HepG2 (cell line): ENCODE measurements at regions not wholly inside any gene's neighbourhood (a gene's known extent, or its start where the extent isn't known, plus 50 kb on each side); places are given as distances from the start of the nearest gene placed in this dataset.

ENCODE experiments used
- ATAC-seq: fragments of 200-7000 bp; cut with Tn5 transposase; 3 replicates; pipeline ENCODE4 v1.9.1; 2020; ENCODE audit warnings: mild to moderate bottlenecking, moderate library complexity
- BruUV-seq: library from RNA; stranded (reverse); fragments of 400-500 nt; replicated peaks from 2 replicates; lab custom pipeline; 2021; lab: Mats Ljungman, UMichigan
- CTCF ChIA-PET: fragments of 300-600 bp; formaldehyde crosslinking; extraction: SDS; loops from one replicate; lab custom pipeline; 2021; ENCODE audit warnings: low total read pairs, inconsistent platforms, low intra/inter-chr PET ratio; lab: Yijun Ruan, JAX
- POLR2A ChIA-PET: fragments of 350-600 bp; sonication (Branson Sonifier 250); formaldehyde crosslinking; loops from one replicate; lab custom pipeline; 2020; ENCODE audit warnings: antibody characterized with exemption, inconsistent platforms; lab: Yijun Ruan, JAX
- DNase-seq: peaks from one replicate; pipeline ENCODE4 v3.0.0-alpha.2; 2015; ENCODE audit warnings: low spot score
- FAIRE-seq: peaks from 3 replicates; lab custom pipeline; 2011; peaks lifted over from hg19 to GRCh38; lab: Jason Lieb, UNC
- H2AFZ ChIP-seq: one replicate; pipeline ENCODE4 v1.6.1; 2011; ENCODE audit warnings: low read length, inconsistent platforms
- H3K27ac ChIP-seq: fragments of 300-600 bp; 3 replicates; pipeline ENCODE4 v1.8.0; 2011; ENCODE audit warnings: mixed run types, mild to moderate bottlenecking, mixed read lengths, low read length, inconsistent platforms; ENCODE audit not compliant: insufficient read depth; ENCODE audit errors: extremely low read length
- H3K27me3 ChIP-seq, 2 experiments: fragments of 200-600 bp in 1 of 2; 2 replicates in 1 of 2; 3 replicates in 1 of 2; pipeline versions ENCODE4 v1.6.0 to v1.8.0; 2011; ENCODE audit warnings: low read length in 2 of 2, mild to moderate bottlenecking in 2 of 2, moderate library complexity in 2 of 2, inconsistent platforms in 1 of 2; ENCODE audit not compliant: insufficient read depth in 2 of 2, control insufficient read depth in 1 of 2
- H3K36me3 ChIP-seq, 2 experiments: fragments of 200-600 bp in 1 of 2; replicated peaks in 1 of 2; 2 replicates in 1 of 2; 3 replicates in 1 of 2; pipeline versions ENCODE4 v1.5.1 to v1.8.0; 2011; ENCODE audit warnings: low read length in 2 of 2, inconsistent platforms in 1 of 2; ENCODE audit not compliant: insufficient read depth in 2 of 2, control insufficient read depth in 1 of 2
- H3K4me1 ChIP-seq: 2 replicates; pipeline ENCODE4 v1.5.1; 2012; ENCODE audit warnings: low read length, inconsistent platforms; ENCODE audit not compliant: insufficient read depth
- H3K4me2 ChIP-seq: 2 replicates; pipeline ENCODE4 v1.6.0; 2011; ENCODE audit warnings: low read depth, low read length, inconsistent platforms
- H3K4me3 ChIP-seq, 3 experiments: fragments of 200-600 bp in 1 of 3; sonication (generic), shearing (Covaris generic) in 1 of 3; replicated peaks in 1 of 3; 2 replicates each; pipeline ENCODE4 v1.5.1; 2011 to 2016; ENCODE audit warnings: low read length in 3 of 3, inconsistent platforms in 2 of 3, low read depth in 2 of 3, mild to moderate bottlenecking in 2 of 3, control low read depth in 1 of 3, mixed read lengths in 1 of 3; ENCODE audit not compliant: insufficient read depth in 1 of 3
- H3K79me2 ChIP-seq: one replicate; pipeline ENCODE4 v1.6.1; 2011; ENCODE audit warnings: low read length, inconsistent platforms; ENCODE audit not compliant: insufficient read depth
- H3K9ac ChIP-seq: 2 replicates; pipeline ENCODE4 v1.6.0; 2011; ENCODE audit warnings: mild to moderate bottlenecking, low read depth, low read length, inconsistent platforms; ENCODE audit not compliant: insufficient read depth
- H3K9me3 ChIP-seq: 2 replicates; pipeline ENCODE4 v1.5.1; 2012; ENCODE audit warnings: mild to moderate bottlenecking, low read length
- H4K20me1 ChIP-seq: 2 replicates; pipeline ENCODE4 v1.6.0; 2011; ENCODE audit warnings: inconsistent platforms, mild to moderate bottlenecking, low read length, moderate library complexity; ENCODE audit not compliant: insufficient read depth
- DPF2 ChIP-seq: sonication (generic); formaldehyde crosslinking; IDR thresholded peaks from 2 replicates; pipeline ENCODE4 v1.4.0; 2020; ENCODE audit warnings: mild to moderate bottlenecking, low read depth, missing genetic modification reagents, borderline replicate concordance
- HNF4G ChIP-seq, 2 experiments: sonication (generic) in 1 of 2; formaldehyde crosslinking in 1 of 2; IDR thresholded peaks; 2 replicates each; pipeline versions ENCODE4 v1.4.0 to v1.6.1; 2011 to 2020; ENCODE audit warnings: borderline replicate concordance in 2 of 2, low read depth in 2 of 2, mild to moderate bottlenecking in 2 of 2, low read length in 1 of 2, missing genetic modification reagents in 1 of 2, moderate library complexity in 1 of 2
- MIER2 ChIP-seq: IDR thresholded peaks from 2 replicates; pipeline ENCODE4 v1.6.1; 2016; ENCODE audit warnings: missing biosample characterization, missing genetic modification reagents
- THAP11 ChIP-seq: IDR thresholded peaks from 2 replicates; pipeline ENCODE4 v1.6.1; 2016; ENCODE audit warnings: missing biosample characterization, missing genetic modification reagents
- ZNF460 ChIP-seq: sonication (generic); formaldehyde crosslinking; IDR thresholded peaks from 2 replicates; pipeline ENCODE4 v1.5.1; 2020; ENCODE audit warnings: missing genetic modification reagents, mild to moderate bottlenecking, borderline replicate concordance
- ZNF883 ChIP-seq: sonication (generic); formaldehyde crosslinking; IDR thresholded peaks from 2 replicates; pipeline ENCODE4 v1.5.1; 2020; ENCODE audit warnings: mild to moderate bottlenecking, missing genetic modification reagents; ENCODE audit errors: not compliant biosample characterization
- WGBS: methylation state at CpG from one replicate; pipeline ENCODE4 v1.1.6; 2017; ENCODE audit warnings: low lambda C conversion rate; 5-methylcytosine and 5-hydroxymethylcytosine counted together
- in situ Hi-C: cut with HindIII; loops from 2 replicates; pipeline ENCODE4 v1.10.0; 2017; ENCODE audit warnings: low pct_unique_long_range_greater_than_20kb; ENCODE audit not compliant: extremely low pct_ligation_motif_present
- intact Hi-C: fragments of 100-400 bp; cut with micrococcal nuclease; formaldehyde crosslinking; loops from one replicate; pipeline ENCODE4 v1.10.0; 2022; ENCODE audit not compliant: unreplicated experiment
- TF ChIP-seq, protein P1 (sequence below): sonication (generic); formaldehyde crosslinking; IDR thresholded peaks from 2 replicates; pipeline ENCODE4 v1.8.0; 2022; ENCODE audit warnings: missing genetic modification reagents, mild to moderate bottlenecking, moderate library complexity, borderline replicate concordance

- BruUV-seq = no TSS peak
- ChIA-PET POLR2A (no interaction called here), CTCF (no interaction called here)
- Histone ChIP-seq H3K4me3 (no peak overlapping the region), H4K20me1 (no peaks in the 10 kb centered on the region), H3K9ac (no peak overlapping the region), H3K79me2 (no peaks in the 10 kb centered on the region), H3K27me3 (no peaks in the 10 kb centered on the region), H3K9me3 (peaks cover 96% of the 10 kb centered on the region), H3K36me3 (no peaks in the 10 kb centered on the region), H3K4me2 (no peak overlapping the region), H3K4me1 (no peaks in the 10 kb centered on the region), H2AFZ (no peak overlapping the region), H3K27ac (no peak overlapping the region)
- intact Hi-C loops = no loop called here
- 7% methylated on average over 7 of the region's 7 CpGs for WGBS
- TF ChIP-seq ZNF883 (CRISPR knock-in tag) (no peak), MIER2 (CRISPR knock-in tag) (no peak), DPF2 (no peak), HNF4G (IDR thresholded peaks at IDR 0.05; ENCODE audit: borderline replicate concordance, low read depth, low read length) (no peak), HNF4G (CRISPR knock-in tag; IDR thresholded peaks at IDR 0.05; ENCODE audit: borderline replicate concordance, low read depth) (no peak), THAP11 (no peak), ZNF460 (CRISPR knock-in tag) (no peak)
- TF ChIP-seq, protein P1, sequence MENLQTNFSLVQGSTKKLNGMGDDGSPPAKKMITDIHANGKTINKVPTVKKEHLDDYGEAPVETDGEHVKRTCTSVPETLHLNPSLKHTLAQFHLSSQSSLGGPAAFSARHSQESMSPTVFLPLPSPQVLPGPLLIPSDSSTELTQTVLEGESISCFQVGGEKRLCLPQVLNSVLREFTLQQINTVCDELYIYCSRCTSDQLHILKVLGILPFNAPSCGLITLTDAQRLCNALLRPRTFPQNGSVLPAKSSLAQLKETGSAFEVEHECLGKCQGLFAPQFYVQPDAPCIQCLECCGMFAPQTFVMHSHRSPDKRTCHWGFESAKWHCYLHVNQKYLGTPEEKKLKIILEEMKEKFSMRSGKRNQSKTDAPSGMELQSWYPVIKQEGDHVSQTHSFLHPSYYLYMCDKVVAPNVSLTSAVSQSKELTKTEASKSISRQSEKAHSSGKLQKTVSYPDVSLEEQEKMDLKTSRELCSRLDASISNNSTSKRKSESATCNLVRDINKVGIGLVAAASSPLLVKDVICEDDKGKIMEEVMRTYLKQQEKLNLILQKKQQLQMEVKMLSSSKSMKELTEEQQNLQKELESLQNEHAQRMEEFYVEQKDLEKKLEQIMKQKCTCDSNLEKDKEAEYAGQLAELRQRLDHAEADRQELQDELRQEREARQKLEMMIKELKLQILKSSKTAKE (CRISPR knock-in tag) = no peak
- in situ Hi-C loops = no loop called here
- ATAC-seq (no peak), FAIRE-seq (no peak), DNase-seq (no peak)
Measured at GRCh38 chr5:4309026-4309425, 713.4 kb downstream of the IRX1 start.
